DMS 273 (cell line): ENCODE measurements at regions not wholly inside any gene's neighbourhood (a gene's known extent, or its start where the extent isn't known, plus 50 kb on each side); places are given as distances from the start of the nearest gene placed in this dataset.
"Not testable (repeated sequence)": the region's sequence is repeated elsewhere in the genome, so short reads cannot be mapped to it uniquely, and the experiment has no call there.

Experiments used
- DNase-seq: peaks from one replicate; lab custom pipeline; 2025; ENCODE audit not compliant: unreplicated experiment; lab: John Stamatoyannopoulos, UW

DNA sequence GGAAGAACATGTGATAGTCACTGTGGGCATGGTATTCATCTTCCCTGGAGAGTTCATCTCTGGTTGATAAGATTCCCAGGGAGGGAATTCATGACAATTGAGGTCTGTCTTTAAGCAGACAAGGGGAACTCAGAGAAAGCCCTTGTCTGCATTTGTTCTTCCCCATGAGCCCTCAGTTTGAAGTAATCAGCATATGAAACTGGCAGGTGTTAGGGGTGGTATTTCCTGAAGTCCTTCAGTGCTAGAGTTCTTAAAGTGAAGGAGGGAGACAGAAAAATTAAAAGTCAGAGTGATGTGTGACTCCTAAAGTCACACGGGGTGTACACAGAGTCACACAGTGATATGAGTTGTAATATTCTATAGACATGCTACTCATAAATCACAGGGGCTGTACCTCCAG is 60.6 kb upstream of the SYK start:
- no peak for DNase-seq

DNA sequence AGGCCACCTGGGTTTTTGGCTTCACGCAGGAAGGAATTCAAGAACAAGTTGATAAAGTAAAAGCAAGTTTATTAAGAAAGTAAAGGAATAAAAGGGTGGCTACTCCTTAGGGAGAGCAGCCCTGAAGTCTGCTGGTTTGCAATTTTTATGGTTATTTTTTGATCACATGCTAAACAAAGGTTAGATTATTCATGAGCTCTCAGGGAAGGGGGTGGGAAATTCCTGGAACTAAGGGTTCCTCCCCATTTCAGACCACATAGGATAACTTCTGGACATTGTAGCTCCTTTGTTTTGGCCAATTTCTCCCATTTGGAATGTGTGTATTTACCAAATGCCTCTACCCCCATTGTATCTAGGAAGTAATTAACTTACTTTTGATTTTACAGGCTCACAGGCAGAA is 63.9 kb upstream of the SYK start:
- no peak for DNase-seq

DNA sequence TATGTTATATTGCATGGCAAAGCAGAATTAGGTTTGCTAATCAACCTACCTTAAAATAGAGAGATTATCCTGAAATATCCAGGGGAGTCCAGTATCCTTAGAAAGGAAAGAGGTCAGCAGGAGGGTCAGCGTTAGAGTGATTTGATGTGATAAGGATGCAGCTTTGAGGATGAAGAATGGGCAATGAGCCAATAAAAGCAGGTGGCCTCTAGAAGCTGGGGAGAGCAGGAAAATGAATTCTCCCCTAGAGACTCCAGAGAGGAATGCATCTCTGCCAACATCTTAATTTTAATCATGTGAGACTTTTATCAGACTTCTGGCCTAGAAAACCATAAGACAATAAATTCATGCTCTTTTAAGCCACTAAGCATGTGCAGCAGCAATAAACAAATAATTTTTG is 65.7 kb upstream of the SYK start:
- DNase-seq: peak; percentile 73

DNA sequence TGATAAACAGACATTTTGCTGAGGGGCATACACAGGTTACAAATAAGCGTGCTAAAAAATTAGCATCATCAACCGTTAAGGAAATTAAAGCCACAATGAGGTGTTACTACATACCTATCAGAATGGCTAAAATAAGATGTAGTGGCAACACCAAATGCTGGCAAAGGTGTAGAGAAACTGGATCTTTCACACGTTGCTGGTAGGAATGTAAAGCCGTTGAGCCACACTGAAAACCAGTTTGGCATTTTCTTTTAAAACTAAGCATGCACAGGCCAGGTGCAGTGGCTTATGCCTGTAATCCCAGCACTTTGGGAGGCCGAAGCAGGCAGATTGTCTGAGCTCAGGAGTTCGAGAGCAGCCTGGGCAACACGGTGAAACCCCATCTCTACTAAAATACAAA is 67.0 kb upstream of the SYK start:
- no peak for DNase-seq

DNA sequence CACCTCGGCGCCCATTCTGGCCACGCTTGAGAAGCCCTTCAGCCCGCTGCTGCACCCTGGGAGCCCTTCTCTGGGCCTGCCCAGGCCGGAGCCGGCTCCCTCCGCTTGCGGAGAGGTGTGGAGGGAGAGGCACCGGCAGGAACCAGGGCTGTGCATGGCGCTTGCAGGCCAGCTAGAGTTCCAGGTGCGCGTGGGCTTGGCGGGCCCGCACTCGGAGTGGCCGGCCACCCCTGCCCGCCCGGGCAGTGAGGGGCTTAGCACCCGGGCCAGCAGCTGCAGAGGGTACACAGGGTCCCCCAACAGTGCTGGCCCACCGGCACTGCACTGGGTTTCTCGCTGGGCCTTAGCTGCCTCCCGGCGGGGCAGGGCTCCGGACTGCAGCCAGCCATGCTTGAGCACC is 72.3 kb upstream of the SYK start:
- DNase-seq: no peak

DNA sequence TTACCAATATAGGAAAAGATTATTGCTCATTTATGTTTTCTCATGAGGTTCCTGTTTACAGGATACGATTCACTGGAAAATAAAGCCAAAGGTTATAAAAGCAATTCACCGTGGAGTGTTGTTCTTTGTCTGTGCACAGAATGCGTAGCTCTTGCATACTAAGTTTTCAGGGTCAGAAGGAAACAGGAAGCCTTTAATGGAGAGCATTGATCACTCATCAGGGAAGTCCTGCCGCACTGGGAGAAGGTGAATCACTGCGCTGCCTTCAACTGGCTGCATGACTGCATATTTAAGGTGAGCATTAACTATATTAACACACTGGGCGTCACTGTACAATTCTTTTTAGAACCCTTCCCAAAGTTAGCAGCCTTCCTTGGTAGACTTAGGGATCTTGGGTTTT is 74.1 kb upstream of the SYK start:
- DNase-seq: no peak

DNA sequence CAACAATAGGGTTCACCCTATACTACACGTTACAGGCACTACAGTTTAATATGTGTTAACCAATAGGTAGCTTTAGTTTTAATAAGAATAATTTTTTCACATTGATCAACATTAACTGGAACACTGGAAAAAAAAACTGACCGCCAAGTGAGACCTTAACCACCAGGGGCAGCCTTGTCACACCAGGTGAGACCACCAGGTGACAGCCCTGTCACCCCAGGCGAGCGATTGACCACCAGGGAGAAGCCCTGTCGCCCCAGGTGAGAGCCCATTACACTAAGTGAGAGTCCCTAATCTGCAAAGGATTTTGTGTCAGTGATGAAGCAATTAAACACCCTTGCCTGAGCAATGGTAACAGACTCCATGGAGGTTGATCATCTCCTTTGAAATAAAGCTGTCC is 75.4 kb upstream of the SYK start:
- peak; percentile 4 for DNase-seq

DNA sequence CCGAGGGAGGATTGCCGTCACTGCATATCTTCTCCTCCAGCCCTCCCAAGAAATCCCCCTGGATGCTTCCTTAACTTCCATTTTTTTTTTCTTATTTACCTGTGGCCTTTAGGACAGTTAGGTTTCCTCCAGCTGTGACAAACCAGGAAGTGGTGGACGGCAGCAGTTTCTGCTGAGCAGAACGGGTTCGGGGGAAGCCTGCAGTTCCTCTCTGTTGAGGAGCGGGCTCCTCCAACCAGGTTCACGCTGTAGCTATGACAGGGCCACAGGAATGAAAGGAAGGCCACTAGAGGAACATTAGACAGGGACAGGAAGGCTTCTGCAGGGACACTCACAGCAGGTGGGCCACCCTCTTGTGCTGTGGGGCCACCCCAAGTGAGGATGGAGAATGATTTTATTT is 76.7 kb upstream of the SYK start:
- DNase-seq: no peak

DNA sequence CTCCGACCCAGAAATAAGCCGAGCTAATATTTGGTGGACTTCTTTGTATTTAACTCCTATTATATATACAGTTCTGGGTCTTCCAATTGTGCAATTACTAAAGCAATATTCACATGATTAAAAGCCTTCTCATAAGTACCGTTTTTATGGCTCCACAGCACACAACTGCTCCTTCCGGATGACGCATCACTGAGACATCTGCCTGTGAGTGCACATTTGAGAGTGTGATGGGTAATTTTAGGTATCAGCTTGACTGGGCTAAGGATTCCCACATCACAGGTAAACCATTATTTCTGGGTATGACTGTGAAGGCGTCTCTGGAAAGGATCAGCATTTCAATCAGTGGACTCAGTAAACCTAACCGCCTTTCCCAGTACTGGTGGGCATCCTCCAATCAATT is 77.5 kb upstream of the SYK start:
- DNase-seq: no peak

DNA sequence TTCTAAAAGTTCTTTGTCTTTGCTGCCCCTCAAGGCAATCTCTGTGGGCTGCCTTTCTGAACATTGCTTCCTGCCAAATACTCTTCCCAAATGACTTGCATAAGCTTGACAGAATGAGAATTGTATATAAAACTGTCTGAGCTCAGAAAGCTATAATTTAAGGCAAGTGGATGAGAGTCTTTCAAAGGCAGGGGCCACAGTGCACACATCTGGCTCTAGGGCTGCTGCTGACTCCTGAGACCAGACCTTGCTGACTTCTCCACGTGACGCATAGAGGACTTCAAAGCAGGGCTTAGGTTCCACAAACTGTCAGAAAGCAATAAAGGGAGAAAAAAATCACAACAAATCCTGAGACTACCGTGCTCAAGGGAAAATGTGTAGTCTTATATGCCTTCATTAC is 79.4 kb upstream of the DIRAS2 start:
- DNase-seq: no peak

DNA sequence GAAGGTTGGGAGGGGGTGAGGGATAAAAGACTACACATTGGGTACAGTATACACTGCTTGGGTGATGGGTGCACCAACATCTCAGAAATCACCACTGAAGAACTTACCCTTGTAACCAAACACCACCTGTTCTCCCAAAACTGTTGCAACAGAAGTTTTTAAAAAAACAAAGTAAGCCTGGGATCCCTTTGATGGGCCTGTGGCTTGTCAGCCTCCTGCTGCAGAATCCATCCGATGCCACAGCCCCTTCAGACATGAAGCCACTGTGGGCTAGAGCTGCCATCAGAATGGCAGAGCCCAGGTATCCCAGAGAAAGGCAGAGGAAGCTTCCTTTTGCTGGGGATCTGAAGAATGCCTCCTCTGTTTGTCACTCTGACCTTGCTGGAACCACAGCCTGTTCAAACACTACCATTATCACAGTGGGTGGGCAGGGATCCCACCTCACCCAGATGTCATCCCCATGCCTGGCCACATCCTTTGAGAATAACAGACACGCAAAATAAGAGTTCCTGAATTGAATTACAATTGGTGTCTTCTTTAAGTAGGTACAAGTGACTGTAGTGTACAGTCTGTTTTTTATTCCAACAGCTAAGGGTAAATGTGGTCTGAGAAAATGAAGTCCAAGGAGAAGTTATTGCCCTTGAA is 78.1 kb upstream of the DIRAS2 start:
- no peak for DNase-seq

DNA sequence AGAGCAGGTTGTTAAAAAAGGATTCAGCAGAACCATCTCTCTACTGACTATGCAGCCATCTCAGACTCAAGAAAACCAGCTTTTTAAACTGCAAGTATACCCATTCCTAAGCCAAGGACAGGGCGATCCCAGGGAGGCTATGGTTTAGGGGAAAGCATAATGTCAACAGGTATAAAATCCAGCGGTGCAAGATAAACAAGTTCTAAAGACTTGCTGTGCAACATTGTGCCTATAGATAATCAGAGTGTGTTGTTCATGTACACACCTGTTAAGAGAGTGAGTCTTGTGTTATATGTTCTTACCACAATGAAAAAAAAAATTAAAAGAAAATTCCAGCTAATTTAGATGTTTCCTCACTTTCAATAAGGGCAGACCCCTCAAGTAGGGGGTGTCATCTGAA is 63.6 kb upstream of the DIRAS2 start:
- no peak for DNase-seq

DNA sequence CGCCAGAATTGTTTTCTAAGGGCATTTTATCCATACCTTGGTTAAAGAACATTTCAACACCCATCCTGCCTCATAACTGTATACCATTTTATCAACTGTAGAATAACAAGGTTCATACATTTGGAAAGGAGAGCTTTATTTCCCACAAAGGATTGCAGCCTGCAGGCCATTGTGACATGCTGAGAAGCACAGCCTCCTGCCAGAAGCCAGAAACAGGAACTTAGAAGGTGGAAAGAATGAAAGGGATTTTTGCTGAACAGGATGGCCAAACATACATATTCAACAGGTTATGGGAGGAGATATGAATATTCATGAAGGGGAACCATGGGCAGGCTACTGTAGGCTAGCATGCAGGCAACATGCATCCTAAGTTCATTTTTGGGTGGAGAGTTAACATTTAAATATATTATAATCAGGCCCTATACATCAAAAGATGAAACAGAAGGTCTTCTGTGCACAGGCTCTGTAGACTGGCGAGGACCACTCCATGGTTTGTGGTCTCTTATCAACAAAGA is 59.9 kb upstream of the DIRAS2 start:
- no peak for DNase-seq

DNA sequence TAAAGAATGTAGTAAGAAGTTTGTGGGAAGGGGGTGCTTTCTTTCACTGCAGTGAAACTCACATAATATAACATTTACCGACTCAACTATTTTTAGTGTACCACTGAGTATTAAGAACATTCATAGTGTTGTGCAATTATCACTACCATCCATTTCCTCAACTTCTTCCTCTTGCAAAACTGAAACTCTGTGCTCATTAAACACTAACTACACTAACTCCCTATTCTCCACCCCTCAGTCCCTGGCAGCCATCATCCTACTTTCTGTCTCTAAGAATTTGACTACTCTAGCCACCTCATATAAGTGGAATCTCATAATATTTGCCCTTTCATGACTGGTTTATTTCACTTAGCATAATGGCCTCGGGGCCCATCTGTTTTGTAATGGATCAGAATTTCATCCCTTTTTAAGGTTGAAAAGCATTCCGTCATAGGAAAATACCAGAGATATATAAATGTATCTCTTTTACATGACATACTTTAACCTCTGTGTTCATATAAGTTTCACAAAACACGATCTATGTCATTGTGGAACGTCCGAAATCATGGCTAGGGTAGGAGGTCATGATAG is 56.3 kb upstream of the DIRAS2 start:
- no peak for DNase-seq

DNA sequence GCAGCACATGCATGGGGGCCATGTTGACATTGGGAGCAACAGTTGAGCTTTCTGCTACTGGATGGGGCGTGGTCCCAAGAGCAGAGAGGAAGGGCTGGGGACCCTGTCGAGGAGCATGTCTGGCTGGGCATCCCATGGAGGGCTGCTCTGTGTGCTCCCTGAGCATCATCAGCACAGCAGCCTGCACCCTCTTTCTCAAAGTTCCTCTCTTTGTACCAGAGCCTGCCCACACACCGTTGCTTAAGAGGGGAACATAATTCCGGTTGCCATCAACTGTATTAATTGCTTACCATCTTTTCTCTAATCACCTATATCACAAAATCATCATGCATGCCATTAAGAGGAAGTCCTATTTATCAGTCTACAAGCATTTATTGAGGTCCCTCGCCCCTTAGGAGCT is 55.2 kb upstream of the DIRAS2 start:
- no peak for DNase-seq

DNA sequence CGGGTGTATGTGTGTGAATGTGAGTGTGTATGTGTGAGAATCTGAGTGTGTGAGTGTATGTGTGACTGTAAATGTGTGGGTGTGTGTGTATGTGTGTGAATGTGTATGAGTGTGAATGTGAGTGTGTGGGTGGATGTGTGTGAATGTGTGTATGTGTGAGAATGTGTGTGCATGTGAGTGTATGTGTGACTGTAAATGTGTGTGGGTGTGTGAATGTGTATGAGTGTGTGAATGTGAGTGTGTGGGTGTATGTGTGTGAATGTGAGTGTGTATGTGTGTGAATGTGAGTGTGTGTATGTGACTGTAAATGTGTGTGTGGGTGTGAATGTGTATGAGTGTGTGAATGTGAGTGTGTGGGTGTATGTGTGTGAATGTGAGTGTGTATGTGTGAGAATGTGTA is 51.6 kb upstream of the DIRAS2 start:
- DNase-seq: not testable (repeated sequence)
